Stimulated activated CD4-positive, alpha-beta T cell treated with anti-CD3 and anti-CD28 coated beads, Interleukin-15, amount 100 ng/mL, for 48 hours (primary cell): ENCODE measurements at regions not wholly inside any gene's neighbourhood (a gene's known extent, or its start where the extent isn't known, plus 50 kb on each side); places are given as distances from the start of the nearest gene placed in this dataset.

Source experiments
- DNase-seq, 2 donors: peaks; one replicate each; pipeline ENCODE4 v3.0.0-alpha.2; 2020; ENCODE audit warnings: low read depth in 2 of 2

- no peak for DNase-seq
Measured at GRCh38 chr6:95243053-95243452, 334.3 kb upstream of the MANEA start.

- no peak for DNase-seq
Measured at GRCh38 chr6:95244751-95245150, 332.6 kb upstream of the MANEA start.

- no peak for DNase-seq
Measured at GRCh38 chr6:95248499-95248898, 328.8 kb upstream of the MANEA start.

GRCh38 chr6:95249175-95249574 lies 328.2 kb upstream of the MANEA start:
- no peak for DNase-seq

GRCh38 chr6:95249661-95250060 lies 327.7 kb upstream of the MANEA start:
- no peak for DNase-seq

- DNase-seq, result no peak
Measured at GRCh38 chr6:95263840-95264239, 313.5 kb upstream of the MANEA start.

GRCh38 chr6:95266537-95267258 lies 310.6 kb upstream of the MANEA start:
- no peak for DNase-seq

- DNase-seq, result no peak
Measured at GRCh38 chr6:95274686-95275235, 302.6 kb upstream of the MANEA start.

- no peak for DNase-seq
Measured at GRCh38 chr6:95279616-95280015, 297.7 kb upstream of the MANEA start.

GRCh38 chr6:95280686-95281273 lies 296.6 kb upstream of the MANEA start:
- no peak for DNase-seq

GRCh38 chr6:95285881-95286280 lies 291.5 kb upstream of the MANEA start:
- no peak for DNase-seq

GRCh38 chr6:95286874-95287273 lies 290.5 kb upstream of the MANEA start:
- DNase-seq, result no peak

GRCh38 chr6:95288251-95288650 lies 289.1 kb upstream of the MANEA start:
- no peak for DNase-seq

GRCh38 chr6:95292011-95292410 lies 285.3 kb upstream of the MANEA start:
- no peak for DNase-seq

- no peak for DNase-seq
Measured at GRCh38 chr6:95293257-95293656, 284.1 kb upstream of the MANEA start.

GRCh38 chr6:95294043-95294442 lies 283.3 kb upstream of the MANEA start:
- no peak for DNase-seq

GRCh38 chr6:95309545-95309944 lies 267.8 kb upstream of the MANEA start:
- DNase-seq, result no peak

GRCh38 chr6:95318137-95318536 lies 259.2 kb upstream of the MANEA start:
- DNase-seq, result no peak

- no peak for DNase-seq
Measured at GRCh38 chr6:95321126-95321525, 256.2 kb upstream of the MANEA start.

GRCh38 chr6:95325916-95326315 lies 251.4 kb upstream of the MANEA start:
- no peak for DNase-seq

GRCh38 chr6:95328231-95328630 lies 249.1 kb upstream of the MANEA start:
- DNase-seq, result no peak

GRCh38 chr6:95352064-95352795 lies 225.1 kb upstream of the MANEA start:
- no peak for DNase-seq

GRCh38 chr6:95354551-95354950 lies 222.8 kb upstream of the MANEA start:
- no peak for DNase-seq
